Activated CD4-positive, alpha-beta T cell treated with anti-CD3 and anti-CD28 coated beads, Interleukin-2, amount 10 ng/mL, durations not matched to agents 24 days and 14 days (primary cell): ENCODE measurements at regions not wholly inside any gene's neighbourhood (a gene's known extent, or its start where the extent isn't known, plus 50 kb on each side); places are given as distances from the start of the nearest gene placed in this dataset.
"Not testable (repeated sequence)": the region's sequence is repeated elsewhere in the genome, so short reads cannot be mapped to it uniquely, and the experiment has no call there.

ENCODE experiments used
- DNase-seq: peaks from one replicate; pipeline ENCODE4 v3.0.0; 2022
- H3K27ac Mint-ChIP-seq: one replicate; pipeline ENCODE4 v1.8.0; 2022; ENCODE audit warnings: mild to moderate bottlenecking, mixed read lengths
- H3K27me3 Mint-ChIP-seq: one replicate; pipeline ENCODE4 v1.8.0; 2022; ENCODE audit warnings: mixed read lengths
- H3K36me3 Mint-ChIP-seq: one replicate; pipeline ENCODE4 v1.8.0; 2022; ENCODE audit warnings: low read depth, mild to moderate bottlenecking, mixed read lengths
- H3K4me1 Mint-ChIP-seq: one replicate; pipeline ENCODE4 v1.8.0; 2021; ENCODE audit warnings: mixed read lengths
- H3K4me3 Mint-ChIP-seq: one replicate; pipeline ENCODE4 v1.8.0; 2022; ENCODE audit warnings: mild to moderate bottlenecking, moderate library complexity, mixed read lengths
- H3K9me3 Mint-ChIP-seq: one replicate; pipeline ENCODE4 v1.8.0; 2021; ENCODE audit warnings: mixed read lengths
- intact Hi-C: fragments of 100-400 bp; cut with micrococcal nuclease; formaldehyde crosslinking; loops from one replicate; pipeline ENCODE4 v1.15.1; 2023

GRCh38 chr12:114616081-114616480, 67.9 kb downstream of the TBX3 start:
- DNase-seq, result no peak
- Mint-ChIP-seq H3K4me3 (no peak overlapping the region), H3K9me3 (peaks cover 6% of the 10 kb centered on the region), H3K27ac (no peak overlapping the region), H3K36me3 (no peaks in the 10 kb centered on the region), H3K27me3 (no peaks in the 10 kb centered on the region), H3K4me1 (no peaks in the 10 kb centered on the region)
- intact Hi-C loops, result no loop called here

- Mint-ChIP-seq H3K4me3 (no peak overlapping the region), H3K9me3 (peaks cover 6% of the 10 kb centered on the region), H3K27me3 (no peaks in the 10 kb centered on the region), H3K36me3 (no peaks in the 10 kb centered on the region), H3K27ac (no peak overlapping the region), H3K4me1 (no peaks in the 10 kb centered on the region)
- no peak for DNase-seq
- intact Hi-C loops, result no loop called here
These were observed 69.9 kb downstream of the TBX3 start for GRCh38 chr12:114614040-114614439.

- no peak for DNase-seq
- Mint-ChIP-seq H3K4me1 (no peaks in the 10 kb centered on the region), H3K4me3 (no peak overlapping the region)
These were observed 71.9 kb downstream of the TBX3 start for GRCh38 chr12:114612062-114612461.

GRCh38 chr12:114611145-114612018, 72.6 kb downstream of the TBX3 start:
- H3K4me3 Mint-ChIP-seq, result no peak overlapping the region
- H3K36me3 Mint-ChIP-seq, result no peaks in the 10 kb centered on the region
- H3K27me3 Mint-ChIP-seq, result no peaks in the 10 kb centered on the region
- peaks cover 6% of the 10 kb centered on the region for H3K9me3 Mint-ChIP-seq
- DNase-seq, result no peak
- intact Hi-C loops, result no loop called here
- no peaks in the 10 kb centered on the region for H3K4me1 Mint-ChIP-seq
- no peak overlapping the region for H3K27ac Mint-ChIP-seq

More at GRCh38 chr12:114612062-114612461, 71.9 kb downstream of the TBX3 start:
- Mint-ChIP-seq H3K27me3 (no peaks in the 10 kb centered on the region), H3K27ac (no peak overlapping the region), H3K9me3 (peaks cover 6% of the 10 kb centered on the region), H3K36me3 (no peaks in the 10 kb centered on the region)
- intact Hi-C loops, result no loop called here

- Mint-ChIP-seq H3K4me1 (no peaks in the 10 kb centered on the region), H3K4me3 (no peak overlapping the region), H3K36me3 (no peaks in the 10 kb centered on the region), H3K27ac (no peak overlapping the region), H3K27me3 (no peaks in the 10 kb centered on the region), H3K9me3 (no peaks in the 10 kb centered on the region)
- intact Hi-C loops, result no loop called here
- DNase-seq, result no peak
These were observed 75.5 kb downstream of the TBX3 start for GRCh38 chr12:114608509-114608908.

GRCh38 chr12:114605918-114606317, 78.1 kb downstream of the TBX3 start:
- no peaks in the 10 kb centered on the region for H3K9me3 Mint-ChIP-seq
- intact Hi-C loops, result no loop called here
- DNase-seq, result no peak
- H3K4me1 Mint-ChIP-seq, result no peaks in the 10 kb centered on the region
- H3K27ac Mint-ChIP-seq, result no peak overlapping the region
- H3K4me3 Mint-ChIP-seq, result no peak overlapping the region
- no peaks in the 10 kb centered on the region for H3K27me3 Mint-ChIP-seq
- H3K36me3 Mint-ChIP-seq, result no peaks in the 10 kb centered on the region

GRCh38 chr12:114604606-114605005, 79.4 kb downstream of the TBX3 start:
- H3K27ac Mint-ChIP-seq, result no peak overlapping the region
- intact Hi-C loops, result no loop called here
- H3K4me1 Mint-ChIP-seq, result no peaks in the 10 kb centered on the region
- H3K4me3 Mint-ChIP-seq, result no peak overlapping the region
- H3K36me3 Mint-ChIP-seq, result no peaks in the 10 kb centered on the region
- H3K9me3 Mint-ChIP-seq, result no peaks in the 10 kb centered on the region
- DNase-seq, result no peak
- H3K27me3 Mint-ChIP-seq, result no peaks in the 10 kb centered on the region

GRCh38 chr12:114600584-114600983, 83.4 kb downstream of the TBX3 start:
- DNase-seq, H3K9me3 Mint-ChIP-seq, H3K36me3 Mint-ChIP-seq, H3K4me1 Mint-ChIP-seq, H3K4me3 Mint-ChIP-seq, H3K27ac Mint-ChIP-seq, H3K27me3 Mint-ChIP-seq, intact Hi-C loops: not testable (repeated sequence)

GRCh38 chr12:114598111-114598510, 85.9 kb downstream of the TBX3 start:
- Mint-ChIP-seq H3K36me3 (no peaks in the 10 kb centered on the region), H3K27ac (no peak overlapping the region), H3K4me3 (no peak overlapping the region), H3K27me3 (no peaks in the 10 kb centered on the region), H3K4me1 (no peaks in the 10 kb centered on the region), H3K9me3 (no peaks in the 10 kb centered on the region)
- no peak for DNase-seq
- intact Hi-C loops, result no loop called here

- intact Hi-C loops, result no loop called here
These were observed 91.0 kb downstream of the TBX3 start for GRCh38 chr12:114592946-114593345.

GRCh38 chr12:114588061-114588460, 95.9 kb downstream of the TBX3 start:
- no peak overlapping the region for H3K27ac Mint-ChIP-seq
- H3K4me1 Mint-ChIP-seq, result no peaks in the 10 kb centered on the region
- H3K36me3 Mint-ChIP-seq, result no peaks in the 10 kb centered on the region
- DNase-seq, result no peak
- intact Hi-C loops, result no loop called here
- no peak overlapping the region for H3K4me3 Mint-ChIP-seq
- peaks cover 5% of the 10 kb centered on the region for H3K9me3 Mint-ChIP-seq
- no peaks in the 10 kb centered on the region for H3K27me3 Mint-ChIP-seq

More at GRCh38 chr12:114592946-114593345, 91.0 kb downstream of the TBX3 start:
- Mint-ChIP-seq H3K4me1 (no peaks in the 10 kb centered on the region), H3K27me3 (no peaks in the 10 kb centered on the region), H3K4me3 (no peak overlapping the region), H3K27ac (no peak overlapping the region), H3K36me3 (no peaks in the 10 kb centered on the region), H3K9me3 (peaks cover 5% of the 10 kb centered on the region)
- no peak for DNase-seq

GRCh38 chr12:114580306-114580705, 103.7 kb downstream of the TBX3 start:
- Mint-ChIP-seq H3K27me3 (no peaks in the 10 kb centered on the region), H3K36me3 (no peaks in the 10 kb centered on the region), H3K9me3 (no peaks in the 10 kb centered on the region), H3K27ac (no peak overlapping the region), H3K4me1 (no peaks in the 10 kb centered on the region), H3K4me3 (no peak overlapping the region)
- no peak for DNase-seq
- intact Hi-C loops, result no loop called here

- Mint-ChIP-seq H3K36me3 (no peaks in the 10 kb centered on the region), H3K4me3 (no peak overlapping the region), H3K9me3 (no peaks in the 10 kb centered on the region), H3K4me1 (no peaks in the 10 kb centered on the region), H3K27ac (no peak overlapping the region), H3K27me3 (no peaks in the 10 kb centered on the region)
- intact Hi-C loops, result no loop called here
- no peak for DNase-seq
These were observed 104.6 kb downstream of the TBX3 start for GRCh38 chr12:114579389-114579788.

GRCh38 chr12:114562654-114563053, 121.3 kb downstream of the TBX3 start:
- Mint-ChIP-seq H3K9me3 (no peaks in the 10 kb centered on the region), H3K27me3 (no peaks in the 10 kb centered on the region), H3K4me1 (no peaks in the 10 kb centered on the region), H3K36me3 (no peaks in the 10 kb centered on the region), H3K4me3 (no peak overlapping the region), H3K27ac (no peak overlapping the region)
- intact Hi-C loops, result no loop called here
- no peak for DNase-seq

- Mint-ChIP-seq H3K27me3 (no peaks in the 10 kb centered on the region), H3K9me3 (no peaks in the 10 kb centered on the region), H3K4me1 (no peaks in the 10 kb centered on the region), H3K27ac (no peak overlapping the region), H3K4me3 (no peak overlapping the region), H3K36me3 (no peaks in the 10 kb centered on the region)
- intact Hi-C loops, result no loop called here
- no peak for DNase-seq
These were observed 128.5 kb downstream of the TBX3 start for GRCh38 chr12:114555451-114555850.
